HepG2 (cell line): ENCODE measurements at regions not wholly inside any gene's neighbourhood (a gene's known extent, or its start where the extent isn't known, plus 50 kb on each side); places are given as distances from the start of the nearest gene placed in this dataset.

Experiments
- ATAC-seq: fragments of 200-7000 bp; cut with Tn5 transposase; 3 replicates; pipeline ENCODE4 v1.9.1; 2020; ENCODE audit warnings: mild to moderate bottlenecking, moderate library complexity
- BruUV-seq: library from RNA; stranded (reverse); fragments of 400-500 nt; replicated peaks from 2 replicates; lab custom pipeline; 2021; lab: Mats Ljungman, UMichigan
- CTCF ChIA-PET: fragments of 300-600 bp; formaldehyde crosslinking; extraction: SDS; loops from one replicate; lab custom pipeline; 2021; ENCODE audit warnings: low total read pairs, inconsistent platforms, low intra/inter-chr PET ratio; lab: Yijun Ruan, JAX
- POLR2A ChIA-PET: fragments of 350-600 bp; sonication (Branson Sonifier 250); formaldehyde crosslinking; loops from one replicate; lab custom pipeline; 2020; ENCODE audit warnings: antibody characterized with exemption, inconsistent platforms; lab: Yijun Ruan, JAX
- DNase-seq: peaks from one replicate; pipeline ENCODE4 v3.0.0-alpha.2; 2015; ENCODE audit warnings: low spot score
- FAIRE-seq: peaks from 3 replicates; lab custom pipeline; 2011; peaks lifted over from hg19 to GRCh38; lab: Jason Lieb, UNC
- H2AFZ ChIP-seq: one replicate; pipeline ENCODE4 v1.6.1; 2011; ENCODE audit warnings: low read length, inconsistent platforms
- H3K27ac ChIP-seq: fragments of 300-600 bp; 3 replicates; pipeline ENCODE4 v1.8.0; 2011; ENCODE audit warnings: mixed run types, mild to moderate bottlenecking, mixed read lengths, low read length, inconsistent platforms; ENCODE audit not compliant: insufficient read depth; ENCODE audit errors: extremely low read length
- H3K27me3 ChIP-seq, 2 experiments: fragments of 200-600 bp in 1 of 2; 2 replicates in 1 of 2; 3 replicates in 1 of 2; pipeline versions ENCODE4 v1.6.0 to v1.8.0; 2011; ENCODE audit warnings: low read length in 2 of 2, mild to moderate bottlenecking in 2 of 2, moderate library complexity in 2 of 2, inconsistent platforms in 1 of 2; ENCODE audit not compliant: insufficient read depth in 2 of 2, control insufficient read depth in 1 of 2
- H3K36me3 ChIP-seq, 2 experiments: fragments of 200-600 bp in 1 of 2; replicated peaks in 1 of 2; 2 replicates in 1 of 2; 3 replicates in 1 of 2; pipeline versions ENCODE4 v1.5.1 to v1.8.0; 2011; ENCODE audit warnings: low read length in 2 of 2, inconsistent platforms in 1 of 2; ENCODE audit not compliant: insufficient read depth in 2 of 2, control insufficient read depth in 1 of 2
- H3K4me1 ChIP-seq: 2 replicates; pipeline ENCODE4 v1.5.1; 2012; ENCODE audit warnings: low read length, inconsistent platforms; ENCODE audit not compliant: insufficient read depth
- H3K4me2 ChIP-seq: 2 replicates; pipeline ENCODE4 v1.6.0; 2011; ENCODE audit warnings: low read depth, low read length, inconsistent platforms
- H3K4me3 ChIP-seq, 3 experiments: fragments of 200-600 bp in 1 of 3; sonication (generic), shearing (Covaris generic) in 1 of 3; replicated peaks in 1 of 3; 2 replicates each; pipeline ENCODE4 v1.5.1; 2011 to 2016; ENCODE audit warnings: low read length in 3 of 3, inconsistent platforms in 2 of 3, low read depth in 2 of 3, mild to moderate bottlenecking in 2 of 3, control low read depth in 1 of 3, mixed read lengths in 1 of 3; ENCODE audit not compliant: insufficient read depth in 1 of 3
- H3K79me2 ChIP-seq: one replicate; pipeline ENCODE4 v1.6.1; 2011; ENCODE audit warnings: low read length, inconsistent platforms; ENCODE audit not compliant: insufficient read depth
- H3K9ac ChIP-seq: 2 replicates; pipeline ENCODE4 v1.6.0; 2011; ENCODE audit warnings: mild to moderate bottlenecking, low read depth, low read length, inconsistent platforms; ENCODE audit not compliant: insufficient read depth
- H3K9me3 ChIP-seq: 2 replicates; pipeline ENCODE4 v1.5.1; 2012; ENCODE audit warnings: mild to moderate bottlenecking, low read length
- H4K20me1 ChIP-seq: 2 replicates; pipeline ENCODE4 v1.6.0; 2011; ENCODE audit warnings: inconsistent platforms, mild to moderate bottlenecking, low read length, moderate library complexity; ENCODE audit not compliant: insufficient read depth
- HCFC1 ChIP-seq: fragments of 150-350 bp; IDR thresholded peaks from 2 replicates; pipeline ENCODE4 v1.6.1; 2014; ENCODE audit warnings: low read depth, low read length
- HHEX ChIP-seq: IDR thresholded peaks from 2 replicates; pipeline ENCODE4 v1.6.1; 2016; ENCODE audit warnings: control low read depth
- JUNB ChIP-seq: sonication (generic); formaldehyde crosslinking; IDR thresholded peaks from 2 replicates; pipeline ENCODE4 v1.8.0; 2022; ENCODE audit warnings: missing genetic modification reagents, mild to moderate bottlenecking, borderline replicate concordance
- PAF1 ChIP-seq: IDR thresholded peaks from 2 replicates; pipeline ENCODE4 v1.6.1; 2016; ENCODE audit warnings: missing genetic modification reagents, missing compliant biosample characterization
- SNAPC2 ChIP-seq: sonication (generic); formaldehyde crosslinking; IDR thresholded peaks from 2 replicates; pipeline ENCODE4 v1.8.1; 2022; ENCODE audit warnings: mild to moderate bottlenecking, missing genetic modification reagents
- TAF1 ChIP-seq: sonication (generic); formaldehyde crosslinking; IDR thresholded peaks from 2 replicates; pipeline ENCODE4 v1.4.0; 2020; ENCODE audit warnings: missing genetic modification reagents
- ZNF629 ChIP-seq: sonication (generic); formaldehyde crosslinking; conservative IDR thresholded peaks from 2 replicates; pipeline ENCODE4 v1.5.0; 2020; ENCODE audit warnings: missing genetic modification reagents
- ZNF841 ChIP-seq: sonication (generic); formaldehyde crosslinking; IDR thresholded peaks from 2 replicates; pipeline ENCODE4 v1.8.1; 2023; ENCODE audit warnings: missing genetic modification reagents, borderline replicate concordance
- ZSCAN22 ChIP-seq: sonication (generic); formaldehyde crosslinking; IDR thresholded peaks from 2 replicates; pipeline ENCODE4 v1.4.0; 2020; ENCODE audit warnings: mild to moderate bottlenecking, missing genetic modification reagents
- WGBS: methylation state at CpG from one replicate; pipeline ENCODE4 v1.1.6; 2017; ENCODE audit warnings: low lambda C conversion rate; 5-methylcytosine and 5-hydroxymethylcytosine counted together
- in situ Hi-C: cut with HindIII; loops from 2 replicates; pipeline ENCODE4 v1.10.0; 2017; ENCODE audit warnings: low pct_unique_long_range_greater_than_20kb; ENCODE audit not compliant: extremely low pct_ligation_motif_present
- intact Hi-C: fragments of 100-400 bp; cut with micrococcal nuclease; formaldehyde crosslinking; loops from one replicate; pipeline ENCODE4 v1.10.0; 2022; ENCODE audit not compliant: unreplicated experiment
- TF ChIP-seq, protein P1 (sequence below): sonication (generic); formaldehyde crosslinking; IDR thresholded peaks from 2 replicates; pipeline ENCODE4 v1.5.0; 2020; ENCODE audit warnings: mild to moderate bottlenecking, low read depth, missing genetic modification reagents, borderline replicate concordance
- TF ChIP-seq, protein P2 (sequence below): sonication (generic); formaldehyde crosslinking; conservative IDR thresholded peaks from 2 replicates; pipeline ENCODE4 v1.8.0; 2022; ENCODE audit warnings: mild to moderate bottlenecking, moderate library complexity, missing genetic modification reagents
- TF ChIP-seq, protein P3 (sequence below), 2 experiments: fragments of 450-650 bp in 1 of 2; sonication (generic) in 1 of 2; formaldehyde crosslinking; IDR thresholded peaks; 2 replicates each; pipeline versions ENCODE4 v1.5.0 to v1.8.0; 2020 to 2022; ENCODE audit warnings: mild to moderate bottlenecking in 1 of 2, missing genetic modification reagents in 1 of 2

DNA sequence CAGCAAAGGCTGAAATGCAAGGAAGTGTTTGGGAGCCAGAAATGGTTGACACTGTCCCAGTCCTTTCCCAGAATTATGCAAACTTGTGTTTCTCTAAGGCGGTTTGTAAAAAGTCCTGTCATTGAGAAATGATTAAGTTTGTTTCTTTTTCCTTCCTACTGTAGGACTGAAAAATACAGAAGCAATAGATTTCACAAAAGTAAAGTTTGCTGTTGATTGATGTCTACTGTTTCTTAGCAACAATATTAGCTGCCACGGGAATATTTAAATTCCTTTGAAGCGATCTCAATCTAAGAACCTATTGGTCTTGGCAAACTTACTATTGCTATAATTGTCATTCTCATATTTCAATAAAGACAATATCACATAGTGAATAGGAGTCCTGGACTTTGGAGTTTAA, 100.7 kb upstream of the IL12A start:
- POLR2A ChIA-PET = no interaction called here
- TF ChIP-seq TAF1 (CRISPR knock-in tag) (no peak), ZNF841 (CRISPR knock-in tag) (no peak), PAF1 (CRISPR knock-in tag) (no peak), HHEX (CRISPR knock-in tag) (no peak), JUNB (CRISPR knock-in tag) (no peak)
- TF ChIP-seq, protein P1, sequence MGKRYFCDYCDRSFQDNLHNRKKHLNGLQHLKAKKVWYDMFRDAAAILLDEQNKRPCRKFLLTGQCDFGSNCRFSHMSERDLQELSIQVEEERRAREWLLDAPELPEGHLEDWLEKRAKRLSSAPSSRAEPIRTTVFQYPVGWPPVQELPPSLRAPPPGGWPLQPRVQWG (CRISPR knock-in tag) = no peak

DNA sequence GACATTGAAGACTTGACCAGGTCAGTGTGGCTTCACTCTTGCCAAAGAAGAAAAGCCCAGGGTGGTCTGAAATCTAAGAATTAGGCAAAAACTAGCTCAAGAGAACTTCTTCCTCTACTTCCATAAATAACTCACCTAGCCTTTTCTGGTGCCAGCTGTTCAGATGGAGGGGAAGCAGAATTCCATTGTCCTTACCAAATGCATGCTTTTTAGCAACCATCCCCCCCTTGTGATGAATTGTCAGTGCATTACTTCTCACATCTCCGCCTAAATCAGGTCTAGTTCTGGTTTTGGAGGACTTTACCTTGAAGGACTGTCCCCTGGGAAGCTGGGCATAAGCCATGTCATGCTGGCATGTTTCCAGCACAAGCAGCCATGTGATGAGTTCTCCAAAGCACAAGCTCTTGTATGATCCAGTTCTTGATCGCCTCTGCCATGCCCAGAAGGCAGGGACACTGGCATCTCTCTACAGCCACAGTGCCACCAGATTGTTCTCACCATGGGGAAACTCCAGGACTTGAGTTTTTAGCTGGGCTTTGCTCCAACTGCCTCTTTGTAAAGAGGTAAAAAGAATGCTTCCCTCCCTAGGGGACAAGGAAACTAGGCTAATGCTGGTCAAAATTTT, 96.4 kb upstream of the IL12A start:
- in situ Hi-C loops = no loop called here
- ChIA-PET CTCF (no interaction called here), POLR2A (no interaction called here)
- Histone ChIP-seq H2AFZ (no peak overlapping the region), H3K9ac (no peak overlapping the region), H3K27me3 (no peaks in the 10 kb centered on the region), H3K4me2 (no peak overlapping the region), H3K4me3 (no peak overlapping the region), H3K36me3 (no peaks in the 10 kb centered on the region), H4K20me1 (no peaks in the 10 kb centered on the region), H3K4me1 (no peaks in the 10 kb centered on the region), H3K79me2 (no peaks in the 10 kb centered on the region), H3K9me3 (no peaks in the 10 kb centered on the region), H3K27ac (no peak overlapping the region)
- intact Hi-C loops = no loop called here
- DNase-seq = no peak
- 36% methylated on average over 1 of the region's 2 CpGs for WGBS
- no TSS peak for BruUV-seq
- TF ChIP-seq HCFC1 (no peak), SNAPC2 (CRISPR knock-in tag) (no peak), ZNF841 (CRISPR knock-in tag) (no peak), ZSCAN22 (CRISPR knock-in tag) (no peak), ZNF629 (CRISPR knock-in tag) (no peak)
- TF ChIP-seq, protein P2, sequence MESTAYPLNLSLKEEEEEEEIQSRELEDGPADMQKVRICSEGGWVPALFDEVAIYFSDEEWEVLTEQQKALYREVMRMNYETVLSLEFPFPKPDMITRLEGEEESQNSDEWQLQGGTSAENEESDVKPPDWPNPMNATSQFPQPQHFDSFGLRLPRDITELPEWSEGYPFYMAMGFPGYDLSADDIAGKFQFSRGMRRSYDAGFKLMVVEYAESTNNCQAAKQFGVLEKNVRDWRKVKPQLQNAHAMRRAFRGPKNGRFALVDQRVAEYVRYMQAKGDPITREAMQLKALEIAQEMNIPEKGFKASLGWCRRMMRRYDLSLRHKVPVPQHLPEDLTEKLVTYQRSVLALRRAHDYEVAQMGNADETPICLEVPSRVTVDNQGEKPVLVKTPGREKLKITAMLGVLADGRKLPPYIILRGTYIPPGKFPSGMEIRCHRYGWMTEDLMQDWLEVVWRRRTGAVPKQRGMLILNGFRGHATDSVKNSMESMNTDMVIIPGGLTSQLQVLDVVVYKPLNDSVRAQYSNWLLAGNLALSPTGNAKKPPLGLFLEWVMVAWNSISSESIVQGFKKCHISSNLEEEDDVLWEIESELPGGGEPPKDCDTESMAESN (CRISPR knock-in tag) = no peak
- TF ChIP-seq, protein P3, sequence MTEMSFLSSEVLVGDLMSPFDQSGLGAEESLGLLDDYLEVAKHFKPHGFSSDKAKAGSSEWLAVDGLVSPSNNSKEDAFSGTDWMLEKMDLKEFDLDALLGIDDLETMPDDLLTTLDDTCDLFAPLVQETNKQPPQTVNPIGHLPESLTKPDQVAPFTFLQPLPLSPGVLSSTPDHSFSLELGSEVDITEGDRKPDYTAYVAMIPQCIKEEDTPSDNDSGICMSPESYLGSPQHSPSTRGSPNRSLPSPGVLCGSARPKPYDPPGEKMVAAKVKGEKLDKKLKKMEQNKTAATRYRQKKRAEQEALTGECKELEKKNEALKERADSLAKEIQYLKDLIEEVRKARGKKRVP (CRISPR knock-in tag; IDR thresholded peaks at IDR 0.05) = no peak
- no peak for ATAC-seq
- no peak for FAIRE-seq

More for the DNA sequence above, 100.7 kb upstream of the IL12A start:
- 38% methylated on average over 3 of the region's 3 CpGs for WGBS
- CTCF ChIA-PET = no interaction called here
- Histone ChIP-seq H3K4me1 (no peaks in the 10 kb centered on the region), H3K36me3 (no peaks in the 10 kb centered on the region), H3K9ac (no peak overlapping the region), H3K4me3 (no peak overlapping the region), H2AFZ (no peak overlapping the region), H3K79me2 (no peaks in the 10 kb centered on the region), H3K9me3 (no peaks in the 10 kb centered on the region), H3K27ac (no peak overlapping the region), H3K27me3 (no peaks in the 10 kb centered on the region), H4K20me1 (no peaks in the 10 kb centered on the region), H3K4me2 (no peak overlapping the region)
- no peak for FAIRE-seq
- no peak for ATAC-seq
- DNase-seq = no peak
- no TSS peak for BruUV-seq
- intact Hi-C loops = loop anchor here (10.0 kb wide), 1 partner anchor 457 kb away; no protein-coding TSS in a partner anchor
- in situ Hi-C loops = no loop called here
